ENCODE measurements at regions not wholly inside any gene's neighbourhood (a gene's known extent, or its start where the extent isn't known, plus 50 kb on each side); places are given as distances from the start of the nearest gene placed in this dataset.

- Histone ChIP-seq H3K9me3 (ENCODE audit: low read depth, low read length) (no peaks in the 10 kb centered on the region), H3K27ac (no peak overlapping the region), H3K36me3 (ENCODE audit: insufficient read depth, low read length) (no peaks in the 10 kb centered on the region), H3K9ac (ENCODE audit: insufficient read length) (no peak overlapping the region), H3K4me3 (no peak overlapping the region)
- no peak for DNase-seq (ENCODE audit: low read depth, low spot score)
- TF ChIP-seq POLR2AphosphoS5 (IDR thresholded peaks at IDR 0.05; ENCODE audit: borderline replicate concordance, low read depth, low read length) (no peak), FOXP2 (optimal IDR thresholded peaks at IDR 0.05; ENCODE audit: control extremely low read depth, extremely low read length, insufficient read depth) (no peak), EZH2 (IDR thresholded peaks at IDR 0.05) (no peak)
Measured at GRCh38 chr1:116302281-116302680, 70.8 kb upstream of the ATP1A1 start.

DNA sequence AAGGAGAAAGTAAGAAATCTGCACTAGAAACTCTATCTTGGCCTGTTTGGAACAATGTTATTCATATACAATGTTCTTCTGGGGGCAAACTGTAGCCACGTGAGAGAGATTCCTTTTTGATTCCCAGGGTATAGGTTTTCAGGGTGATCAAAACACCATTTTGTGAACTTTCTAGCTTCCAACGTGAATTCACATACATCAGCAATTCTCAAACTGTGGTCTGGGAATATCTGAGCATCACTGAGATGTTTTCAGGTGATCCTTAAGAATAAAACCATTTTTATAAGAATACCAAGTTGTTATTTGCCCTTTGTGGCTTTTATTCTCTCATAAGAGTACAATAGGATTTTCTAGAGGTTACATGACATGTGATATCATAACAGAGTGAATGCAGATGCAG, 66.9 kb upstream of the ATP1A1 start:
- TF ChIP-seq FOXP2 (optimal IDR thresholded peaks at IDR 0.05; ENCODE audit: control extremely low read depth, extremely low read length, insufficient read depth) (no peak), POLR2AphosphoS5 (IDR thresholded peaks at IDR 0.05; ENCODE audit: borderline replicate concordance, low read depth, low read length) (no peak), EZH2 (IDR thresholded peaks at IDR 0.05) (no peak)
- H3K9me3 ChIP-seq (ENCODE audit: low read depth, low read length): no peaks in the 10 kb centered on the region
- DNase-seq (ENCODE audit: low read depth, low spot score): no peak
- no peak overlapping the region for H3K4me3 ChIP-seq
- H3K9ac ChIP-seq (ENCODE audit: insufficient read length): no peak overlapping the region
- H3K36me3 ChIP-seq (ENCODE audit: insufficient read depth, low read length): no peaks in the 10 kb centered on the region
- H3K27ac ChIP-seq: no peak overlapping the region

GRCh38 chr1:116306840-116307442, 66.1 kb upstream of the ATP1A1 start:
- Histone ChIP-seq H3K9me3 (ENCODE audit: low read depth, low read length) (no peaks in the 10 kb centered on the region), H3K9ac (ENCODE audit: insufficient read length) (no peak overlapping the region), H3K4me3 (no peak overlapping the region), H3K27ac (no peak overlapping the region), H3K36me3 (ENCODE audit: insufficient read depth, low read length) (no peaks in the 10 kb centered on the region)
- no peak for DNase-seq (ENCODE audit: low read depth, low spot score)
- TF ChIP-seq FOXP2 (optimal IDR thresholded peaks at IDR 0.05; ENCODE audit: control extremely low read depth, extremely low read length, insufficient read depth): no peak
- no peak for TF ChIP-seq EZH2 (IDR thresholded peaks at IDR 0.05)
- TF ChIP-seq POLR2AphosphoS5 (IDR thresholded peaks at IDR 0.05; ENCODE audit: borderline replicate concordance, low read depth, low read length): no peak

GRCh38 chr1:116308276-116308675, 64.8 kb upstream of the ATP1A1 start:
- Histone ChIP-seq H3K4me3 (no peak overlapping the region), H3K36me3 (ENCODE audit: insufficient read depth, low read length) (no peaks in the 10 kb centered on the region), H3K9ac (ENCODE audit: insufficient read length) (no peak overlapping the region), H3K9me3 (ENCODE audit: low read depth, low read length) (no peaks in the 10 kb centered on the region), H3K27ac (no peak overlapping the region)
- TF ChIP-seq FOXP2 (optimal IDR thresholded peaks at IDR 0.05; ENCODE audit: control extremely low read depth, extremely low read length, insufficient read depth) (no peak), POLR2AphosphoS5 (IDR thresholded peaks at IDR 0.05; ENCODE audit: borderline replicate concordance, low read depth, low read length) (no peak)
- DNase-seq (ENCODE audit: low read depth, low spot score): no peak

- H3K36me3 ChIP-seq (ENCODE audit: insufficient read depth, low read length): no peaks in the 10 kb centered on the region
- H3K4me3 ChIP-seq: 0 out of 2 replicates have a peak overlapping the region, but pooled peaks have one; percentile 4
- H3K9me3 ChIP-seq (ENCODE audit: low read depth, low read length): no peaks in the 10 kb centered on the region
- H3K27ac ChIP-seq: peak overlapping the region; percentile 59
- TF ChIP-seq FOXP2 (optimal IDR thresholded peaks at IDR 0.05; ENCODE audit: control extremely low read depth, extremely low read length, insufficient read depth): no peak
- no peak for TF ChIP-seq EZH2 (IDR thresholded peaks at IDR 0.05)
- TF ChIP-seq POLR2AphosphoS5 (IDR thresholded peaks at IDR 0.05; ENCODE audit: borderline replicate concordance, low read depth, low read length): no peak
- DNase-seq (ENCODE audit: low read depth, low spot score): no peak
- no peak overlapping the region for H3K9ac ChIP-seq (ENCODE audit: insufficient read length)
Measured at GRCh38 chr1:116309090-116309870, 63.8 kb upstream of the ATP1A1 start.

DNA sequence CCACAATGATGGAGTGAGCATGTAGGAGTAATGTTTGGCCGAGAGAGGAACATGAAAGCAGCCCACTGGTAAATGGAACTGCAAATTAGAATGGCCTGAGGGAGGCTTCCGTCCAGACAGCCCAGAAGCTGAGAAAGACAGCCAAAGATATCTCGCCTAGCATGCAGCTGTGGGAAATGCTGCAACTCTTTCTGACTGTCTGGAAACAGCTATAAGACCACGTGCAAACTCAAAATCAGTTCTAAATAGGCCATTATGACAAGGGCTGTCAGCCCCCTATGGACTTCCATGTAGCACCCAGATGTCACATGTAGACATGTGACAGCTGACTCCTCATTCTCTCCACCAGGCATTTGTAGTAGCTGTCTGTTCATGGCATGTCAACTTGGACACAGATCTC, 62.9 kb upstream of the ATP1A1 start:
- no peak overlapping the region for H3K9ac ChIP-seq (ENCODE audit: insufficient read length)
- H3K36me3 ChIP-seq (ENCODE audit: insufficient read depth, low read length): no peaks in the 10 kb centered on the region
- peak overlapping the region; percentile 59 for H3K27ac ChIP-seq
- H3K4me3 ChIP-seq: no peak overlapping the region
- TF ChIP-seq EZH2 (IDR thresholded peaks at IDR 0.05) (no peak), POLR2AphosphoS5 (IDR thresholded peaks at IDR 0.05; ENCODE audit: borderline replicate concordance, low read depth, low read length) (no peak), FOXP2 (optimal IDR thresholded peaks at IDR 0.05; ENCODE audit: control extremely low read depth, extremely low read length, insufficient read depth) (no peak)
- H3K9me3 ChIP-seq (ENCODE audit: low read depth, low read length): no peaks in the 10 kb centered on the region
- DNase-seq (ENCODE audit: low read depth, low spot score): no peak

DNA sequence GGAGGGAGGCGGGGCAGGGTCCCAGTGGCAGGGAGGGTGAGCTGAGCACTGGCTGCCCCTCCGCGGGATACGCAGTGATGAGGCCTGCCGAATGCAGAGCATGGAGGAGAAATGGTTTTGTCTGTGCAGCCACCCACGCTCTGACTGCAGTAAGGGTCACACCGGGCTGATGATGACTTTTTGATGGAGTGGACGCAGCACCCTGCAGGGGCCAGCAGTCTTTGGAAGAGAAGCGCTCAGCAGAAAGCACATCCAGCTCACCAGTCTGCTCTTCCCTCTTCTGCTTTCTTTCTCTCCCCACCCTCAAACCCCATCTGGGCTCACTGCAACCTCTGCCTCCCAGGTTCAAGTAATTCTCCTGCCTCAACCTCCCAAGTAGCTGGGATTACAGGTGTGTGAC, 61.9 kb upstream of the ATP1A1 start:
- no peak for TF ChIP-seq FOXP2 (optimal IDR thresholded peaks at IDR 0.05; ENCODE audit: control extremely low read depth, extremely low read length, insufficient read depth)
- no peak for TF ChIP-seq POLR2AphosphoS5 (IDR thresholded peaks at IDR 0.05; ENCODE audit: borderline replicate concordance, low read depth, low read length)
- no peak for TF ChIP-seq EZH2 (IDR thresholded peaks at IDR 0.05)
- Histone ChIP-seq H3K36me3 (ENCODE audit: insufficient read depth, low read length) (no peaks in the 10 kb centered on the region), H3K9me3 (ENCODE audit: low read depth, low read length) (no peaks in the 10 kb centered on the region), H3K9ac (ENCODE audit: insufficient read length) (no peak overlapping the region), H3K27ac (no peak overlapping the region), H3K4me3 (no peak overlapping the region)
- no peak for DNase-seq (ENCODE audit: low read depth, low spot score)

DNA sequence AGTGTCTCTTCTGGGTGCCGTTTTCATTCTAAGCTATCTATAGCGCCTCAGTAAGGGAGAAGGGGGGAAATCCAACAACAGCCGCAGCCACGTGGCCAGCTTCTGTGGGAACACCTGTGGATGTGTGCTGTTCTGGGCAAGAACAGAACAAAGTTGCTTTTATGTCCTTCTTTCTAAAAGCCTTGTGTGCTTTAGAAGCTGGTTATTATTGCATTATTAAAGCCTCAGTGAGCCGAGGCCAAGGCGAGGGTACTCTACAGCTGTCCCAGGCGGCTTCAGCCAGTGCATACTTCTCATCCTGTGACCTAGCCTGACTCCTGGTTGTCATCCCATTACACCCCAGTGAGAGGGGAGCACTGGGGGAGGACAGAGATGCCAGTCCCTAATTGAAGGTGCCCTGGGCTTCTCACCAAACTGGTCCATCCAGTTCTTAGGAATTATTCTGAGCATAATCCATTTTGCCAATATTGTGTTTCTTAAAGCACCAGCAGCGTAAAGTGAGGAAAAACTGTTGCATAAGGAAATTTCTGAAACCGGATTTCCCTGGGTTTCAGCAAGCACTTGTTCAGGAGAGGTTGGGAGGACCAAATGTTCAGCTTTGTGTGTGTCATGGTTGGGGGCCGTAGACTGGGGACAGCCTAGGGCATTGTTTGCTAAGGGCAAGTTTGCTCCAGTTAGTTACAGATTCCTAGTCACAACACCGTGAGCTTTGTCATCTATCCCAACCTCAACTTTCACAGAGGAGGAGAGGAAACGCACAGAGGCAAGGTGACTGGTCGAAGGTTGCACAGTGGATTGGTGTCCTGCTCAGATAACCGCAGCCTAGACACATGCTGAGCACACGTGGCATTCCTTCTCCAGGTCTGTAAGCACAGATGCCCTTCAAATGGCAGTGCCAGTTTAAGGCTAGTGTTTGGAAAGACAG, 61.0 kb upstream of the ATP1A1 start:
- TF ChIP-seq EZH2 (IDR thresholded peaks at IDR 0.05) (no peak), FOXP2 (optimal IDR thresholded peaks at IDR 0.05; ENCODE audit: control extremely low read depth, extremely low read length, insufficient read depth) (no peak), POLR2AphosphoS5 (IDR thresholded peaks at IDR 0.05; ENCODE audit: borderline replicate concordance, low read depth, low read length) (no peak)
- H3K27ac ChIP-seq: no peak overlapping the region
- H3K4me3 ChIP-seq: no peak overlapping the region
- no peaks in the 10 kb centered on the region for H3K36me3 ChIP-seq (ENCODE audit: insufficient read depth, low read length)
- no peaks in the 10 kb centered on the region for H3K9me3 ChIP-seq (ENCODE audit: low read depth, low read length)
- H3K9ac ChIP-seq (ENCODE audit: insufficient read length): no peak overlapping the region
- no peak for DNase-seq (ENCODE audit: low read depth, low spot score)

Data from SK-N-MC (cell line).